ENCODE measurements at regions not wholly inside any gene's neighbourhood (a gene's known extent, or its start where the extent isn't known, plus 50 kb on each side); places are given as distances from the start of the nearest gene placed in this dataset.

- Mint-ChIP-seq H3K27me3 (no peaks in the 10 kb centered on the region), H3K9me3 (peaks cover 11% of the 10 kb centered on the region), H3K4me1 (ENCODE audit: low read depth) (no peaks in the 10 kb centered on the region), H3K4me3 (no peak overlapping the region), H3K36me3 (ENCODE audit: low read depth) (no peaks in the 10 kb centered on the region), H3K27ac (no peak overlapping the region)
- DNase-seq (no peak), ATAC-seq (no peak)
- CTCF ChIA-PET, result no interaction called here
- POLR2A ChIA-PET, result no interaction called here
- intact Hi-C loops (cut with micrococcal nuclease), result no loop called here
- no peak for TF ChIP-seq CTCF (IDR thresholded peaks at IDR 0.05)
Measured at GRCh38 chr19:31705656-31706055, 356.4 kb upstream of the TSHZ3 start.

- H3K27ac Mint-ChIP-seq, result no peak overlapping the region
- ATAC-seq (no peak), DNase-seq (no peak)
- no peak for TF ChIP-seq CTCF (IDR thresholded peaks at IDR 0.05)
- H3K27me3 Mint-ChIP-seq, result no peaks in the 10 kb centered on the region
- H3K9me3 Mint-ChIP-seq, result peaks cover 11% of the 10 kb centered on the region
- CTCF ChIA-PET, result no interaction called here
- H3K4me3 Mint-ChIP-seq, result no peak overlapping the region
- intact Hi-C loops (cut with micrococcal nuclease), result no loop called here
- H3K36me3 Mint-ChIP-seq (ENCODE audit: low read depth), result no peaks in the 10 kb centered on the region
- POLR2A ChIA-PET, result no interaction called here
- no peaks in the 10 kb centered on the region for H3K4me1 Mint-ChIP-seq (ENCODE audit: low read depth)
Measured at GRCh38 chr19:31706131-31706530, 356.9 kb upstream of the TSHZ3 start.

- POLR2A ChIA-PET, result no interaction called here
- H3K27ac Mint-ChIP-seq, result no peak overlapping the region
- ATAC-seq (no peak), DNase-seq (no peak)
- no peaks in the 10 kb centered on the region for H3K36me3 Mint-ChIP-seq (ENCODE audit: low read depth)
- H3K4me1 Mint-ChIP-seq (ENCODE audit: low read depth), result no peaks in the 10 kb centered on the region
- CTCF ChIA-PET, result no interaction called here
- intact Hi-C loops (cut with micrococcal nuclease), result no loop called here
- H3K27me3 Mint-ChIP-seq, result peaks cover 1% of the 10 kb centered on the region
- TF ChIP-seq CTCF (IDR thresholded peaks at IDR 0.05), result no peak
- H3K4me3 Mint-ChIP-seq, result no peak overlapping the region
- peaks cover 10% of the 10 kb centered on the region for H3K9me3 Mint-ChIP-seq
Measured at GRCh38 chr19:31706691-31707620, 357.7 kb upstream of the TSHZ3 start.

- Mint-ChIP-seq H3K27me3 (peaks cover 1% of the 10 kb centered on the region), H3K27ac (no peak overlapping the region), H3K36me3 (ENCODE audit: low read depth) (no peaks in the 10 kb centered on the region), H3K9me3 (peaks cover 2% of the 10 kb centered on the region), H3K4me3 (no peak overlapping the region), H3K4me1 (ENCODE audit: low read depth) (no peaks in the 10 kb centered on the region)
- TF ChIP-seq CTCF (IDR thresholded peaks at IDR 0.05), result no peak
- intact Hi-C loops (cut with micrococcal nuclease), result no loop called here
- DNase-seq, result no peak
- ChIA-PET CTCF (no interaction called here), POLR2A (no interaction called here)
- no peak for ATAC-seq
Measured at GRCh38 chr19:31708520-31708919, 359.3 kb upstream of the TSHZ3 start.

- intact Hi-C loops (cut with micrococcal nuclease), result no loop called here
- ChIA-PET CTCF (no interaction called here), POLR2A (no interaction called here)
- ATAC-seq (no peak), DNase-seq (no peak)
- Mint-ChIP-seq H3K9me3 (no peaks in the 10 kb centered on the region), H3K4me3 (no peak overlapping the region), H3K4me1 (ENCODE audit: low read depth) (no peaks in the 10 kb centered on the region), H3K27me3 (peaks cover 1% of the 10 kb centered on the region), H3K36me3 (ENCODE audit: low read depth) (no peaks in the 10 kb centered on the region), H3K27ac (no peak overlapping the region)
- no peak for TF ChIP-seq CTCF (IDR thresholded peaks at IDR 0.05)
Measured at GRCh38 chr19:31709476-31709875, 360.2 kb upstream of the TSHZ3 start.
